Activated CD8-positive, alpha-beta memory T cell treated with anti-CD3 and anti-CD28 coated beads, Interleukin-2, amount 50 U/mL, for 24 hours (primary cell): ENCODE measurements at regions not wholly inside any gene's neighbourhood (a gene's known extent, or its start where the extent isn't known, plus 50 kb on each side); places are given as distances from the start of the nearest gene placed in this dataset.
"Not testable (repeated sequence)": the region's sequence is repeated elsewhere in the genome, so short reads cannot be mapped to it uniquely, and the experiment has no call there.

Source experiments
- DNase-seq: peaks from one replicate; pipeline ENCODE4 v3.0.0-alpha.2; 2020; ENCODE audit errors: extremely low read depth

GRCh38 chr16:24624102-24624501 lies 84.7 kb downstream of the RBBP6 start:
- DNase-seq = no peak

- no peak for DNase-seq
Observed at GRCh38 chr16:24626256-24626655, 86.9 kb downstream of the RBBP6 start.

- DNase-seq = no peak
Observed at GRCh38 chr16:24634919-24635318, 94.5 kb upstream of the TNRC6A start.

- no peak for DNase-seq
Observed at GRCh38 chr16:24635900-24636610, 93.4 kb upstream of the TNRC6A start.

- DNase-seq = no peak
Observed at GRCh38 chr16:24639769-24640168, 89.7 kb upstream of the TNRC6A start.

GRCh38 chr16:24643489-24643888 lies 86.0 kb upstream of the TNRC6A start:
- no peak for DNase-seq

- DNase-seq = no peak
Observed at GRCh38 chr16:24645739-24646645, 83.5 kb upstream of the TNRC6A start.

- no peak for DNase-seq
Observed at GRCh38 chr16:24646646-24646995, 82.8 kb upstream of the TNRC6A start.

- no peak for DNase-seq
Observed at GRCh38 chr16:24652209-24652712, 77.2 kb upstream of the TNRC6A start.

- no peak for DNase-seq
Observed at GRCh38 chr16:24652803-24653202, 76.6 kb upstream of the TNRC6A start.

GRCh38 chr16:24653725-24654124 lies 75.7 kb upstream of the TNRC6A start:
- no peak for DNase-seq

- DNase-seq = not testable (repeated sequence)
Observed at GRCh38 chr16:24665942-24666341, 63.5 kb upstream of the TNRC6A start.

GRCh38 chr16:24667244-24667764 lies 62.1 kb upstream of the TNRC6A start:
- DNase-seq = no peak

- peak; percentile 15 for DNase-seq
Observed at GRCh38 chr16:24668481-24669061, 60.9 kb upstream of the TNRC6A start.

- DNase-seq = no peak
Observed at GRCh38 chr16:24670623-24671454, 58.6 kb upstream of the TNRC6A start.

- no peak for DNase-seq
Observed at GRCh38 chr16:24671455-24671954, 57.9 kb upstream of the TNRC6A start.

- DNase-seq = no peak
Observed at GRCh38 chr16:24673155-24673554, 56.3 kb upstream of the TNRC6A start.

- DNase-seq = no peak
Observed at GRCh38 chr16:24674877-24675276, 54.6 kb upstream of the TNRC6A start.

- no peak for DNase-seq
Observed at GRCh38 chr16:24677388-24677787, 52.1 kb upstream of the TNRC6A start.
